ENCODE measurements at regions not wholly inside any gene's neighbourhood (a gene's known extent, or its start where the extent isn't known, plus 50 kb on each side); places are given as distances from the start of the nearest gene placed in this dataset.

DNA sequence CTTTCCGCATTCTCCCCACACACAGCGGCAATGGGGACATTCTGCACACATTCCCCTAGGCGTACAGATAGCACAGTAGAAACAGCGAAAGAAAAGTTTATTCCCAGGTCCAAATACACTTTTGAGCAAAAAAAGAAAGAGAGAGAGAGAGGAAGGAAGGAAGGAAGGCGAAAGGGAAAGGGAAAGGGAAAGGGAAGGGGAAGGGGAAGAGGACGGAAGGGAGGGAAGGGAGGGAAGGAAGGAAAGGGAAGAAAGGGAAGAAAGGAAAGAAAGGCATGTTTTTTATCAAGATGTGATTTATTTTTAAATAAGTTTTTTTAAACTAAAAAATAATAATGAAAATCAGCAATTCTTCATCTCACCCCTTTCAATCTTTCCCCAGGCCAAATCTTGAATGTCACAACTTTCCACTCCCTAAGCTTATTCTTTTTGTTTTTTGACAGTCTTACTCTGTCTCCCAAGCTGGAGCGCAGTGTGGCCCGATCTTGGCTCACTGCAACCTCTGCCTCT, 281.7 kb downstream of the SKIDA1 start:
- ChIA-PET CTCF (no interaction called here), POLR2A (interaction anchor here (0.6 kb wide), 1 partner anchor 202 kb away, joined by 3 read pairs; no protein-coding TSS in a partner anchor)
- TF ChIP-seq, protein P1, sequence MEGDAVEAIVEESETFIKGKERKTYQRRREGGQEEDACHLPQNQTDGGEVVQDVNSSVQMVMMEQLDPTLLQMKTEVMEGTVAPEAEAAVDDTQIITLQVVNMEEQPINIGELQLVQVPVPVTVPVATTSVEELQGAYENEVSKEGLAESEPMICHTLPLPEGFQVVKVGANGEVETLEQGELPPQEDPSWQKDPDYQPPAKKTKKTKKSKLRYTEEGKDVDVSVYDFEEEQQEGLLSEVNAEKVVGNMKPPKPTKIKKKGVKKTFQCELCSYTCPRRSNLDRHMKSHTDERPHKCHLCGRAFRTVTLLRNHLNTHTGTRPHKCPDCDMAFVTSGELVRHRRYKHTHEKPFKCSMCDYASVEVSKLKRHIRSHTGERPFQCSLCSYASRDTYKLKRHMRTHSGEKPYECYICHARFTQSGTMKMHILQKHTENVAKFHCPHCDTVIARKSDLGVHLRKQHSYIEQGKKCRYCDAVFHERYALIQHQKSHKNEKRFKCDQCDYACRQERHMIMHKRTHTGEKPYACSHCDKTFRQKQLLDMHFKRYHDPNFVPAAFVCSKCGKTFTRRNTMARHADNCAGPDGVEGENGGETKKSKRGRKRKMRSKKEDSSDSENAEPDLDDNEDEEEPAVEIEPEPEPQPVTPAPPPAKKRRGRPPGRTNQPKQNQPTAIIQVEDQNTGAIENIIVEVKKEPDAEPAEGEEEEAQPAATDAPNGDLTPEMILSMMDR (IDR thresholded peaks at IDR 0.05; ENCODE audit: unreplicated experiment) = no peak
- BruUV-seq (replicated peaks) = no TSS peak
- intact Hi-C loops (cut with micrococcal nuclease) = no loop called here
- no peak overlapping the region for H3K4me3 Mint-ChIP-seq (ENCODE audit: unreplicated experiment)
- H3K27ac Mint-ChIP-seq (ENCODE audit: low read depth, unreplicated experiment) = no peak overlapping the region
- H3K36me3 Mint-ChIP-seq (ENCODE audit: insufficient read depth, unreplicated experiment) = no peaks in the 10 kb centered on the region
- H3K4me1 Mint-ChIP-seq (ENCODE audit: insufficient read depth, unreplicated experiment) = peaks cover 5% of the 10 kb centered on the region
- no peak for DNase-seq (ENCODE audit: unreplicated experiment)
- H3K27me3 Mint-ChIP-seq (ENCODE audit: insufficient read depth, unreplicated experiment) = no peaks in the 10 kb centered on the region
- no peaks in the 10 kb centered on the region for H3K9me3 Mint-ChIP-seq (ENCODE audit: unreplicated experiment)

DNA sequence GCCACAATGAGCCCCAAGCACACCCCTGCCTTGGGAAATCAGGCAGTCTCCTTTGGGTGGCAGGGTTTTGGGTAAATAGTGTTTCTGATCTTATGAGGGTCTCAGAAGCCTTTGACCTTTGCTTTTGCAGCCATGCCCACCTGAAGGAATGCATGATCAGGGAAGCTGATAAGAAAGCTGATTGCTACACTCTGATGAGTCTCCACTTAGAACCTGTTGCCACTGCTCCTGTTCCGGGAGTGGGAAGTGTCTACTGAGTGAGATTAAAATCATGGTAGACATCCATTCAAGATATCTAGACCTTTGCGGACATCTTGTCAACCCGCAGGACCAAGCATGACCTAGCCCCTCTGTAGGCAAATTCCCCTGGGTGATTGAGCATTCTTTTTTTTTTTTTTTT, 282.6 kb downstream of the SKIDA1 start:
- CTCF ChIA-PET = interaction anchor here (0.6 kb wide), 1 partner anchor 785 kb away, joined by 3 read pairs; no protein-coding TSS in a partner anchor
- DNase-seq (ENCODE audit: unreplicated experiment) = no peak
- Mint-ChIP-seq H3K4me1 (ENCODE audit: insufficient read depth, unreplicated experiment) (peaks cover 5% of the 10 kb centered on the region), H3K9me3 (ENCODE audit: unreplicated experiment) (no peaks in the 10 kb centered on the region), H3K4me3 (ENCODE audit: unreplicated experiment) (no peak overlapping the region), H3K27ac (ENCODE audit: low read depth, unreplicated experiment) (no peak overlapping the region), H3K27me3 (ENCODE audit: insufficient read depth, unreplicated experiment) (no peaks in the 10 kb centered on the region), H3K36me3 (ENCODE audit: insufficient read depth, unreplicated experiment) (no peaks in the 10 kb centered on the region)
- intact Hi-C loops (cut with micrococcal nuclease) = no loop called here
- no TSS peak for BruUV-seq (replicated peaks)
- POLR2A ChIA-PET = no interaction called here
- TF ChIP-seq, protein P1 (IDR thresholded peaks at IDR 0.05; ENCODE audit: unreplicated experiment) = no peak

DNA sequence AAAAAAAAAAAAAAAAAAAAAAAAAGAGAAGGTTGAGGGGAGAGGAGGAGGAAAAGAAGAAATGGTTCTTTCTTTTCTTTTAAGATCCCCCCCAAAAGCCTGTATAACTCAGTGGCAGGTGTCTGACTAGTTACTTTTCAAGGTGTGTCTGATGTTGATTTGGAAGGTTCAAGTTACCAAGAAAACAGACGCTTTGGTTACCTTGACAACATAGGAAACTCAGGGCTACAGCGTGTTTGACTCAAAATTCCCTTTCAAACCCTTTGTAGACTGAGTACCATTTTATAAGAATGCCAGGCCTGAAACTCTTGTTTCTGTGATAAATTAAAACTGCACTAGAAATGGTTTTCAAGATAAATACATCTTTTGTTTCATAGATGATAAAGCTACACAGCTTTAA, 286.8 kb downstream of the SKIDA1 start:
- intact Hi-C loops (cut with micrococcal nuclease) = no loop called here
- Mint-ChIP-seq H3K4me3 (ENCODE audit: unreplicated experiment) (no peak overlapping the region), H3K9me3 (ENCODE audit: unreplicated experiment) (no peaks in the 10 kb centered on the region), H3K36me3 (ENCODE audit: insufficient read depth, unreplicated experiment) (no peaks in the 10 kb centered on the region), H3K27me3 (ENCODE audit: insufficient read depth, unreplicated experiment) (no peaks in the 10 kb centered on the region), H3K27ac (ENCODE audit: low read depth, unreplicated experiment) (no peak overlapping the region), H3K4me1 (ENCODE audit: insufficient read depth, unreplicated experiment) (no peaks in the 10 kb centered on the region)
- TF ChIP-seq, protein P1 (IDR thresholded peaks at IDR 0.05; ENCODE audit: unreplicated experiment) = no peak
- no TSS peak for BruUV-seq (replicated peaks)
- CTCF ChIA-PET = interaction anchor here (0.5 to 1.1 kb wide), 2 partner anchors 34 to 1815 kb away, joined by 3 read pairs; no protein-coding TSS in a partner anchor
- POLR2A ChIA-PET = no interaction called here
- DNase-seq (ENCODE audit: unreplicated experiment) = no peak

DNA sequence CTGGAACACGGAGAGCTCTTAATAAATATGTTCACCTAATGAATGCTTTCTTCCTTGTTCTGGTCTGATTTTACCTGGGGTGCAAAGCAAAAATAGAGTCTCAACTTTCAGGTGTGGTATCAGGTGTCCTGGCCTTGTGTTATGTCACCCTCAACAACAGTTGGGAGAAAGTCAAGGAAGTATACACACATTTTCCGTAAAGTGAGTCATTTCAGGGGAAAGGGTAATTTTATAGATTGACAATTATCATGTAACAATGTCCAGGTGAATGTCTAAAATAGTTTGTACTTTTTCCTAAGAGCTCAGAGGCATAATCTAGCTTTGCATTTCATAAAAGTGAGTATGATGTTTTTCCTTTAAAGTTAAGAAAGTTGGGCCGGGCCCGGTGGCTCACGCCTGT, 287.4 kb downstream of the SKIDA1 start:
- no peaks in the 10 kb centered on the region for H3K36me3 Mint-ChIP-seq (ENCODE audit: insufficient read depth, unreplicated experiment)
- intact Hi-C loops (cut with micrococcal nuclease) = no loop called here
- H3K27ac Mint-ChIP-seq (ENCODE audit: low read depth, unreplicated experiment) = no peak overlapping the region
- TF ChIP-seq, protein P1 (IDR thresholded peaks at IDR 0.05; ENCODE audit: unreplicated experiment) = no peak
- no TSS peak for BruUV-seq (replicated peaks)
- ChIA-PET POLR2A (interaction anchor here (0.6 kb wide), 1 partner anchor 175 kb away, joined by 3 read pairs; no protein-coding TSS in a partner anchor), CTCF (interaction anchor here (0.6 kb wide), 1 partner anchor 1348 kb away, joined by 3 read pairs; no protein-coding TSS in a partner anchor)
- no peaks in the 10 kb centered on the region for H3K27me3 Mint-ChIP-seq (ENCODE audit: insufficient read depth, unreplicated experiment)
- no peak for DNase-seq (ENCODE audit: unreplicated experiment)
- no peaks in the 10 kb centered on the region for H3K4me1 Mint-ChIP-seq (ENCODE audit: insufficient read depth, unreplicated experiment)
- no peak overlapping the region for H3K4me3 Mint-ChIP-seq (ENCODE audit: unreplicated experiment)
- H3K9me3 Mint-ChIP-seq (ENCODE audit: unreplicated experiment) = no peaks in the 10 kb centered on the region

Data from MCF 10A (cell line).